Sigmoid colon (tissue), 6 donors: ENCODE measurements at regions not wholly inside any gene's neighbourhood (a gene's known extent, or its start where the extent isn't known, plus 50 kb on each side); places are given as distances from the start of the nearest gene placed in this dataset.

Experiments used
- DNase-seq: peaks from one replicate; pipeline ENCODE4 v3.0.0-alpha.2; 2019
- H3K27ac ChIP-seq, 4 donors: fragments of 200-600 bp; sonication (generic); one replicate each; pipeline ENCODE4 v1.5.1; 2016 to 2019; ENCODE audit warnings: mild to moderate bottlenecking in 1 of 4
- H3K27me3 ChIP-seq, 3 donors: fragments of 200-600 bp; sonication (generic); one replicate each; pipeline ENCODE4 v1.5.1; 2019; ENCODE audit warnings: mild to moderate bottlenecking in 1 of 3
- H3K36me3 ChIP-seq, 4 donors: fragments of 200-600 bp; sonication (generic); one replicate each; pipeline ENCODE4 v1.5.1; 2016 to 2019
- H3K4me1 ChIP-seq, 4 donors: fragments of 200-600 bp; sonication (generic); one replicate each; pipeline ENCODE4 v1.5.1; 2017 to 2019
- H3K4me3 ChIP-seq, 4 donors: fragments of 200-600 bp; sonication (generic); one replicate each; pipeline ENCODE4 v1.5.1; 2017 to 2019; ENCODE audit warnings: mild to moderate bottlenecking in 2 of 4, moderate library complexity in 1 of 4
- H3K9me3 ChIP-seq, 4 donors: fragments of 200-600 bp in 3 of 4; sonication (generic) in 3 of 4; one replicate each; pipeline versions ENCODE4 v1.5.1 to v1.6.1; 2013 to 2019
- CTCF ChIP-seq, 4 experiments: fragments of 450-650 bp in 3 of 4; fragments of 200-600 bp in 1 of 4; IDR thresholded peaks; one replicate each; pipeline ENCODE4 v1.5.1; 2016 to 2019; ENCODE audit warnings: antibody characterized with exemption in 4 of 4, mild to moderate bottlenecking in 3 of 4, moderate library complexity in 2 of 4
- EP300 ChIP-seq, 4 donors: sonication (generic); formaldehyde crosslinking; IDR thresholded peaks; one replicate each; pipeline ENCODE4 v1.6.1; 2017; ENCODE audit warnings: antibody characterized with exemption in 4 of 4
- POLR2A ChIP-seq, 2 donors: fragments of 450-650 bp; IDR thresholded peaks; one replicate each; pipeline ENCODE4 v1.6.1; 2016; ENCODE audit warnings: antibody characterized with exemption in 2 of 2, mild to moderate bottlenecking in 2 of 2, moderate library complexity in 2 of 2
- POLR2AphosphoS5 ChIP-seq, 4 donors: sonication (generic); formaldehyde crosslinking; IDR thresholded peaks; one replicate each; pipeline ENCODE4 v1.6.1; 2017; ENCODE audit warnings: antibody characterized with exemption in 4 of 4
- WGBS, 2 donors: extraction: QIAGEN DNeasy Blood & Tissue Kit; methylation state at CpG; one replicate each; pipeline ENCODE4 v1.1.7; 2013; 5-methylcytosine and 5-hydroxymethylcytosine counted together
- intact Hi-C: fragments of 100-400 bp; cut with DNase I; formaldehyde crosslinking; loops from one replicate; pipeline ENCODE4 v1.15.1; 2023
- donor health status: healthy with polysubstance abuse.
- donor health status: healthy.

DNA sequence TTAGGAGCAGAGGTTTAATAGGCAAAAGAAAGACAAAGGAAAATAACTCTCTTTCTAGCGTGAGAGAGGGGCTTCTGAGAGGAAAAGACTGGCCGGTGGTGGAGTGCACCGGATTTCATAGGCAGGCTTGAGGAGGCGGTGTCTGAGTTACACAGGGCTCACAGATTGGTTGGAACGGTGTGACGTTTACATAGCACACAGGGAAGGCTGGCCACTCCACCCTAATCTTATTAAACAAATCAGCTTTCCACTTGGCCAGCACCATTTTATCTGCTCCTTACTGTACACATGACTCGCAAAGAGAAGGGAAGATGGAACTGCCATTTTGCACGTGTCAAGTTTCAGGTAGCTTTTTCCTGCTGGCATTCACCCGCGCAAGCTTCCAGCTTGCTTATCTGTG lies 587.7 kb downstream of the RPL10L start:
- 73 to 84% methylated on average over 10 of the region's 10 CpGs for WGBS, 2 donors

DNA sequence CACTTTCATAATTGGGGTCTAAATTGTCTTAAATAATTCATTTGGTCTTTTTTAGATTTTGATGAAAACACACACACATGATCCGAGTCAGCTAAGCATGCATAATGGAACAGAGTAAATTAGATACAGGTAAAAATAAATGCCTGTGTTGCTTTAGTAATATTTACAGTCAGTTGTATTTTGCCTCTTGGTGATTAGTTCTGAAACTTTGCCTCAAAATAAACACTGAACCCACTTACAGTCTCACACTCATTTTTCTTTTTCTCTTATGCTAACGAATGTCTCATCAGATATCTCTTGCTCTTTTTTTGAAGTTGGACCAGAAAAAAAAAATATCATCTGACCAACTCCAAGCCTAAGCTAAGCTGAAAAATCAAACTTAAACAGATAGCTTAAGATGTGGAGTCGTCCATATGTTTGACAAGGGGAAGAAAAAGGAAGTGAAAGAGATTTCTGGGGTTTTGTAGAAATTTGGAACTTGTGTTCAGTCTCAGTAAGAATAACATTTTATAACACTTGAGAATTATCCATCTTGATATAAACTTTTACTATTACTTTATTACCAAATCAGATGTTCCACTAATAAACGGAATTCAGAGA lies 592.5 kb downstream of the RPL10L start:
- H3K4me1 ChIP-seq: no peaks in the 10 kb centered on the region
- no peaks in the 10 kb centered on the region for H3K9me3 ChIP-seq
- TF ChIP-seq POLR2A (IDR thresholded peaks at IDR 0.05) (no peak), CTCF (IDR thresholded peaks at IDR 0.05) (no peak), EP300 (IDR thresholded peaks at IDR 0.05) (no peak)
- intact Hi-C loops: no loop called here
- no peaks in the 10 kb centered on the region for H3K27me3 ChIP-seq
- H3K4me3 ChIP-seq: no peak overlapping the region
- H3K27ac ChIP-seq: no peak overlapping the region
- H3K36me3 ChIP-seq: no peaks in the 10 kb centered on the region
- 74% methylated on average over 4 of the region's 4 CpGs for WGBS, 2 donors
- no peak for DNase-seq

More for the DNA sequence above, 587.7 kb downstream of the RPL10L start:
- Histone ChIP-seq H3K4me1 (no peaks in the 10 kb centered on the region), H3K27me3 (no peaks in the 10 kb centered on the region), H3K36me3 (no peaks in the 10 kb centered on the region), H3K27ac (no peak overlapping the region), H3K4me3 (no peak overlapping the region), H3K9me3 (peaks cover 0 to 3% (median 0%) of the 10 kb centered on the region in 4 donors)
- intact Hi-C loops: no loop called here
- DNase-seq: no peak
- TF ChIP-seq POLR2AphosphoS5 (IDR thresholded peaks at IDR 0.05) (no peak), POLR2A (IDR thresholded peaks at IDR 0.05) (no peak), CTCF (IDR thresholded peaks at IDR 0.05) (no peak), EP300 (IDR thresholded peaks at IDR 0.05) (no peak)

DNA sequence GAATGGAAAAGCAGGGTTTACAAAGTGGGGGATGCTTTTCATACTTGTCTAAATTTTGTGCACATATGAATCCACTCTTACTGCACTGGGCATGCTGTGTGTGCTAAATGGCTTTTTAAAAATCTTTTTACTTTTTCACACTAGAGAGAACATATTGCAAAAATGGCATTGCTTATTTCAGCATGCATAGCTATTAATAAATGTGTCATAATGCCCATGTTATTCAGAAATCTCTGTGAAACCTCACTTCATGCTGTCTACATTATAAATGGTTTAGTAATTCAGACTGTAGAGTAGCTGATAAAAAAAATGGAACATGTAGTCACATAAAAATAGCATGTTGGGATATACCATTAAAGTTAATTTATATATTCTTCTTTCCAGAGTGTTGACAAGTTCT lies 593.8 kb downstream of the RPL10L start:
- DNase-seq: no peak
- Histone ChIP-seq H3K27me3 (no peaks in the 10 kb centered on the region), H3K4me3 (no peak overlapping the region), H3K4me1 (no peaks in the 10 kb centered on the region), H3K36me3 (no peaks in the 10 kb centered on the region), H3K27ac (no peak overlapping the region), H3K9me3 (no peaks in the 10 kb centered on the region)
- no peak for TF ChIP-seq EP300 (IDR thresholded peaks at IDR 0.05)
- TF ChIP-seq POLR2A (IDR thresholded peaks at IDR 0.05): no peak
- no peak for TF ChIP-seq CTCF (IDR thresholded peaks at IDR 0.05)
- TF ChIP-seq POLR2AphosphoS5 (IDR thresholded peaks at IDR 0.05): no peak
- intact Hi-C loops: no loop called here

DNA sequence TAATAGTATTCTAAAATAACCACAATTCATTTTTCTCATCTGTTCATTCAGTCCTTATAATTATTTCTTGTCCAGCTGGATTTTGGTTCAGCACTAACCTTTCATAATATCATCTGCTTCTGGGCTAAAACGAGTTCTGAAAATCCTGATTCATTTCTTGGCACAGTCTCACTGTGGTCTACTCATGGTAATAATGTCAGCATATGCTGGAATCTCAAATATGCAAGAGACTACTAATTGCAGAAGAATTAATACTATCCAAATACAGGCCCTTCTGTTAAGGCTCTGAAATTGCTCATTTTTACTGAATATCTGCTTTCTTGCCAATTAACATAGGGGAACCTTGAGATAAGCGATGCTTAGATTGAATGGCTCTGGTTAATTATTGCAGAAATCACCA lies 597.1 kb downstream of the RPL10L start:
- Histone ChIP-seq H3K4me1 (no peaks in the 10 kb centered on the region), H3K27me3 (no peaks in the 10 kb centered on the region), H3K9me3 (no peaks in the 10 kb centered on the region), H3K27ac (no peak overlapping the region), H3K36me3 (no peaks in the 10 kb centered on the region), H3K4me3 (no peak overlapping the region)
- no peak for DNase-seq
- TF ChIP-seq CTCF (IDR thresholded peaks at IDR 0.05) (no peak), POLR2A (IDR thresholded peaks at IDR 0.05) (no peak), POLR2AphosphoS5 (IDR thresholded peaks at IDR 0.05) (no peak), EP300 (IDR thresholded peaks at IDR 0.05) (no peak)
- WGBS, 2 donors: 63 to 70% methylated on average over 2 of the region's 2 CpGs
- intact Hi-C loops: no loop called here

GRCh38 chr14:46053221-46053620 lies 598.4 kb downstream of the RPL10L start:
- no peaks in the 10 kb centered on the region for H3K9me3 ChIP-seq
- TF ChIP-seq POLR2AphosphoS5 (IDR thresholded peaks at IDR 0.05) (no peak), POLR2A (IDR thresholded peaks at IDR 0.05) (no peak), CTCF (IDR thresholded peaks at IDR 0.05) (no peak), EP300 (IDR thresholded peaks at IDR 0.05) (no peak)
- H3K27me3 ChIP-seq: no peaks in the 10 kb centered on the region
- H3K4me1 ChIP-seq: no peaks in the 10 kb centered on the region
- intact Hi-C loops: no loop called here
- H3K27ac ChIP-seq: no peak overlapping the region
- 45 to 73% methylated on average over 1 of the region's 1 CpG for WGBS, 2 donors
- H3K36me3 ChIP-seq: no peaks in the 10 kb centered on the region
- DNase-seq: no peak
- H3K4me3 ChIP-seq: no peak overlapping the region
